DND-41 (cell line): ENCODE measurements at regions not wholly inside any gene's neighbourhood (a gene's known extent, or its start where the extent isn't known, plus 50 kb on each side); places are given as distances from the start of the nearest gene placed in this dataset.

Experiments
- ATAC-seq: fragments of 200-7000 bp; cut with Tn5 transposase; 3 replicates; pipeline ENCODE4 v1.9.1; 2021; ENCODE audit warnings: low read depth; ENCODE audit not compliant: insufficient read depth
- DNase-seq: peaks from one replicate; pipeline ENCODE4 v3.0.0-alpha.2; 2020
- H2AFZ ChIP-seq: 2 replicates; pipeline ENCODE4 v1.6.0; 2012; ENCODE audit warnings: low read depth, low read length
- H3K27ac ChIP-seq: 2 replicates; pipeline ENCODE4 v1.5.1; 2012; ENCODE audit warnings: low read length, inconsistent platforms
- H3K27me3 ChIP-seq: fragments of 200-600 bp; sonication (generic); 2 replicates; pipeline ENCODE4 v1.6.0; 2012; ENCODE audit warnings: low read length, mild to moderate bottlenecking, inconsistent platforms; ENCODE audit not compliant: insufficient read depth, poor library complexity
- H3K36me3 ChIP-seq: 2 replicates; pipeline ENCODE4 v1.5.1; 2012; ENCODE audit warnings: low read length, inconsistent platforms; ENCODE audit not compliant: insufficient read depth
- H3K4me1 ChIP-seq: 2 replicates; pipeline ENCODE4 v1.5.1; 2012; ENCODE audit warnings: mild to moderate bottlenecking, low read length; ENCODE audit not compliant: insufficient read depth
- H3K4me2 ChIP-seq: 2 replicates; pipeline ENCODE4 v1.6.0; 2012; ENCODE audit warnings: mild to moderate bottlenecking, moderate library complexity, low read length, inconsistent platforms; ENCODE audit not compliant: insufficient read depth
- H3K4me3 ChIP-seq, 2 experiments: fragments of 200-600 bp in 1 of 2; shearing (Covaris generic) in 1 of 2; 2 replicates each; pipeline ENCODE4 v1.5.1; 2012 to 2016; ENCODE audit warnings: inconsistent platforms in 2 of 2, low read length in 2 of 2, mild to moderate bottlenecking in 2 of 2, low read depth in 1 of 2, moderate library complexity in 1 of 2
- H3K79me2 ChIP-seq: 2 replicates; pipeline ENCODE4 v1.6.0; 2012; ENCODE audit warnings: low read length, inconsistent platforms; ENCODE audit not compliant: insufficient read depth
- H3K9ac ChIP-seq: 2 replicates; pipeline ENCODE4 v1.6.0; 2012; ENCODE audit warnings: low read depth, mild to moderate bottlenecking, inconsistent platforms, low read length, moderate library complexity
- H3K9me3 ChIP-seq: 2 replicates; pipeline ENCODE4 v1.5.1; 2012; ENCODE audit warnings: low read length, moderate library complexity, mild to moderate bottlenecking, inconsistent platforms; ENCODE audit not compliant: insufficient read depth, severe bottlenecking
- H4K20me1 ChIP-seq: 2 replicates; pipeline ENCODE4 v1.6.0; 2012; ENCODE audit warnings: low read length; ENCODE audit not compliant: insufficient read depth
- EZH2 ChIP-seq: IDR thresholded peaks from 3 replicates; pipeline ENCODE4 v1.6.1; 2012; ENCODE audit warnings: borderline replicate concordance, low read depth, mild to moderate bottlenecking, moderate library complexity, low read length, inconsistent platforms; ENCODE audit not compliant: severe bottlenecking
- TF ChIP-seq, protein P1 (sequence below): IDR thresholded peaks from 2 replicates; pipeline ENCODE4 v1.5.1; 2012; ENCODE audit warnings: borderline replicate concordance, low read length, moderate library complexity, mild to moderate bottlenecking; ENCODE audit not compliant: poor library complexity, severe bottlenecking; ENCODE audit errors: extremely low read depth

DNA sequence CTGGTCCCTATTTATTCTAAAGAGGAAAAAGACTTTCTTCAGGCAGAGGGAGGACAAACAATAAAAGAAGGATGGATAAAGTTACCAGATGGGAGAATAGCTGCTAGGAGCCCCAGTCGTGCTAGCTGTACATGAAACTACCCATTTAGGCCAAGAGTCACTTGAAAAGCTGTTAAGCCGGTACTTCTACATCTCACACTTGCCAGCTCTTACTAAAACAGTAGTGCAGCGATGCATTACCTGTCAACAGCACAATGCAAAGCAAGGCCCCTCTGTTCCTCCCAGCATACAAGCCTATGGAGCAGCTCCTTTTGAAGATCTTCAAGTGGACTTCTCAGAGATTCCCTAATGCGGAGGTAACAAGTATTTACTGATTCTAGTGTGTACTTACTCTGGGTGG lies 1138.8 kb downstream of the ARAP2 start:
- DNase-seq (no peak), ATAC-seq (no peak)
- Histone ChIP-seq H4K20me1 (no peaks in the 10 kb centered on the region), H3K27me3 (no peaks in the 10 kb centered on the region), H3K4me2 (no peak overlapping the region), H3K4me3 (no peak overlapping the region), H3K9ac (no peak overlapping the region), H2AFZ (no peak overlapping the region), H3K36me3 (no peaks in the 10 kb centered on the region), H3K27ac (no peak overlapping the region), H3K79me2 (no peaks in the 10 kb centered on the region), H3K4me1 (no peaks in the 10 kb centered on the region), H3K9me3 (no peaks in the 10 kb centered on the region)
- TF ChIP-seq, protein P1, sequence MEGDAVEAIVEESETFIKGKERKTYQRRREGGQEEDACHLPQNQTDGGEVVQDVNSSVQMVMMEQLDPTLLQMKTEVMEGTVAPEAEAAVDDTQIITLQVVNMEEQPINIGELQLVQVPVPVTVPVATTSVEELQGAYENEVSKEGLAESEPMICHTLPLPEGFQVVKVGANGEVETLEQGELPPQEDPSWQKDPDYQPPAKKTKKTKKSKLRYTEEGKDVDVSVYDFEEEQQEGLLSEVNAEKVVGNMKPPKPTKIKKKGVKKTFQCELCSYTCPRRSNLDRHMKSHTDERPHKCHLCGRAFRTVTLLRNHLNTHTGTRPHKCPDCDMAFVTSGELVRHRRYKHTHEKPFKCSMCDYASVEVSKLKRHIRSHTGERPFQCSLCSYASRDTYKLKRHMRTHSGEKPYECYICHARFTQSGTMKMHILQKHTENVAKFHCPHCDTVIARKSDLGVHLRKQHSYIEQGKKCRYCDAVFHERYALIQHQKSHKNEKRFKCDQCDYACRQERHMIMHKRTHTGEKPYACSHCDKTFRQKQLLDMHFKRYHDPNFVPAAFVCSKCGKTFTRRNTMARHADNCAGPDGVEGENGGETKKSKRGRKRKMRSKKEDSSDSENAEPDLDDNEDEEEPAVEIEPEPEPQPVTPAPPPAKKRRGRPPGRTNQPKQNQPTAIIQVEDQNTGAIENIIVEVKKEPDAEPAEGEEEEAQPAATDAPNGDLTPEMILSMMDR, result no peak
- TF ChIP-seq EZH2, result no peak

DNA sequence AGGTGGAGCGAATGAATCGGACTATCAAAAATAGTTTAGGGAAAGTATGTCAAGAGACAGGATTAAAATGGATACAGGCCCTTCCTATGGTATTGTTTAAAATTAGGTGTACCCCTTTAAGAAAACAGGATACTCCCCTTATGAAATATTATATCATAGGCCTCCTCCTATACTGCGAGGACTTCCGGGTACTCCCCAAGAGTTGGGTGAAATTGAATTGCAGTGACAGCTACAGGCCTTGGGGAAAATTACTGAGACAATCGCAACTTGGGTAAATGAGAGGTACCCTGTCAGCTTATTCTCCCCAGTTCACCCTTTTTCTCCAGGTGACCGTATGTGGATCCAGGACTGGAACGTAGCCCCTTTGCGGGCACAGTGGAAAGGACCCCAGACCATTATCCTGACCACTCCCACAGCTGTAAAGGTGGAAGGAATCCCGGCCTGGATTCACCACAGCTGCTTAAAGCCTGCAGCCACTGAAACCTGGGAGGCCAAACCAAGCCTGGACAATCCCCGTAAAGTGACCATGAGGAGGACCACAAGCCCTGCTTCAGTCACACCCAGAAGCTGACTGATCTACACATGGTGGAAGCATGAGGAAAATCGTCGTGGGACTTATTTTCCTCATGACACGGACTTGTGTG lies 1138.1 kb downstream of the ARAP2 start:
- Histone ChIP-seq H3K9ac (no peak overlapping the region), H4K20me1 (no peaks in the 10 kb centered on the region), H3K4me2 (no peak overlapping the region), H3K79me2 (no peaks in the 10 kb centered on the region), H3K4me1 (no peaks in the 10 kb centered on the region), H3K36me3 (no peaks in the 10 kb centered on the region), H3K9me3 (no peaks in the 10 kb centered on the region), H3K27me3 (no peaks in the 10 kb centered on the region), H2AFZ (no peak overlapping the region), H3K27ac (no peak overlapping the region), H3K4me3 (no peak overlapping the region)
- TF ChIP-seq, protein P1, result no peak
- TF ChIP-seq EZH2, result no peak
- ATAC-seq (no peak), DNase-seq (no peak)

DNA sequence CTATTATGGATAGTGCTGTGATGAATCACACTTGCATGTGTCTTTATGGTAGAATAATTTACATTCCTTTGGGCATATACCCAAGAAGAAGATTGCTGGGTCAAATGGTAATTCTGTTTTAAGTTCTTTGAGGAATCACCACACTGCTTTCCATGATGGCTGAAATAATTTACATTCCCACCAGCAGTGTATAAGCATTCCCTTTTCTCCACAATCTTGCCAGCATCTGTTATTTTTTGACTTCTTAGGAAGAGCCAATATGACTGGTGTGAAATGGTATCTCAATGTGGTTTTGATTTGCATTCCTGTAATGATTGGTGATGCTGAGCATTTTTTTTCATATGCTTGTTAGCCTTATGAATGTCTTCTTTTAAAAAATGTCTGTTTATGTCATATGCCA lies 1120.2 kb downstream of the ARAP2 start:
- TF ChIP-seq, protein P1, result no peak
- TF ChIP-seq EZH2, result no peak
- Histone ChIP-seq H3K9me3 (no peaks in the 10 kb centered on the region), H2AFZ (no peak overlapping the region), H3K27ac (no peak overlapping the region), H4K20me1 (no peaks in the 10 kb centered on the region), H3K4me1 (no peaks in the 10 kb centered on the region), H3K4me2 (no peak overlapping the region), H3K36me3 (no peaks in the 10 kb centered on the region), H3K27me3 (no peaks in the 10 kb centered on the region), H3K79me2 (no peaks in the 10 kb centered on the region), H3K4me3 (no peak overlapping the region), H3K9ac (no peak overlapping the region)
- ATAC-seq, result no peak
- DNase-seq, result no peak
